ENCODE measurements at regions not wholly inside any gene's neighbourhood (a gene's known extent, or its start where the extent isn't known, plus 50 kb on each side); places are given as distances from the start of the nearest gene placed in this dataset.
"Not testable (repeated sequence)": the region's sequence is repeated elsewhere in the genome, so short reads cannot be mapped to it uniquely, and the experiment has no call there.

GRCh38 chrX:73916489-73916888 is 64.0 kb upstream of the XIST start (continued):
- TF ChIP-seq, protein P1, sequence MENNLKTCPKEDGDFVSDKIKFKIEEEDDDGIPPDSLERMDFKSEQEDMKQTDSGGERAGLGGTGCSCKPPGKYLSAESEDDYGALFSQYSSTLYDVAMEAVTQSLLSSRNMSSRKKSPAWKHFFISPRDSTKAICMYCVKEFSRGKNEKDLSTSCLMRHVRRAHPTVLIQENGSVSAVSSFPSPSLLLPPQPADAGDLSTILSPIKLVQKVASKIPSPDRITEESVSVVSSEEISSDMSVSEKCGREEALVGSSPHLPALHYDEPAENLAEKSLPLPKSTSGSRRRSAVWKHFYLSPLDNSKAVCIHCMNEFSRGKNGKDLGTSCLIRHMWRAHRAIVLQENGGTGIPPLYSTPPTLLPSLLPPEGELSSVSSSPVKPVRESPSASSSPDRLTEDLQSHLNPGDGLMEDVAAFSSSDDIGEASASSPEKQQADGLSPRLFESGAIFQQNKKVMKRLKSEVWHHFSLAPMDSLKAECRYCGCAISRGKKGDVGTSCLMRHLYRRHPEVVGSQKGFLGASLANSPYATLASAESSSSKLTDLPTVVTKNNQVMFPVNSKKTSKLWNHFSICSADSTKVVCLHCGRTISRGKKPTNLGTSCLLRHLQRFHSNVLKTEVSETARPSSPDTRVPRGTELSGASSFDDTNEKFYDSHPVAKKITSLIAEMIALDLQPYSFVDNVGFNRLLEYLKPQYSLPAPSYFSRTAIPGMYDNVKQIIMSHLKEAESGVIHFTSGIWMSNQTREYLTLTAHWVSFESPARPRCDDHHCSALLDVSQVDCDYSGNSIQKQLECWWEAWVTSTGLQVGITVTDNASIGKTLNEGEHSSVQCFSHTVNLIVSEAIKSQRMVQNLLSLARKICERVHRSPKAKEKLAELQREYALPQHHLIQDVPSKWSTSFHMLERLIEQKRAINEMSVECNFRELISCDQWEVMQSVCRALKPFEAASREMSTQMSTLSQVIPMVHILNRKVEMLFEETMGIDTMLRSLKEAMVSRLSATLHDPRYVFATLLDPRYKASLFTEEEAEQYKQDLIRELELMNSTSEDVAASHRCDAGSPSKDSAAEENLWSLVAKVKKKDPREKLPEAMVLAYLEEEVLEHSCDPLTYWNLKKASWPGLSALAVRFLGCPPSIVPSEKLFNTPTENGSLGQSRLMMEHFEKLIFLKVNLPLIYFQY (CRISPR knock-in tag; IDR thresholded peaks at IDR 0.05; ENCODE audit: borderline replicate concordance) = no peak
- TF ChIP-seq SRSF4 (IDR thresholded peaks at IDR 0.05; ENCODE audit: low read depth, low read length, poor library complexity, severe bottlenecking) (no peak), HOXA5 (CRISPR knock-in tag; IDR thresholded peaks at IDR 0.05) (no peak), RFXAP (CRISPR knock-in tag; IDR thresholded peaks at IDR 0.05; ENCODE audit: borderline replicate concordance) (no peak)

- in situ Hi-C loops (cut with HindIII; ENCODE audit: extremely low pct_ligation_motif_present, low pct_unique_long_range_greater_than_20kb); H3K9me3 ChIP-seq (ENCODE audit: low read length); H3K27me3 ChIP-seq (ENCODE audit: control insufficient read depth in 1 of 2, insufficient read depth in 2 of 2, low read length in 2 of 2); H2AFZ ChIP-seq (ENCODE audit: low read length); H3K36me3 ChIP-seq (replicated peaks in 1 of 2; ENCODE audit: control insufficient read depth in 1 of 2, insufficient read depth in 2 of 2, low read length in 2 of 2); H3K4me3 ChIP-seq (replicated peaks in 1 of 3; ENCODE audit: insufficient read depth in 1 of 3, low read depth in 2 of 3, low read length in 3 of 3); intact Hi-C loops (cut with micrococcal nuclease; ENCODE audit: unreplicated experiment); ATAC-seq; H3K4me2 ChIP-seq (ENCODE audit: low read depth, low read length); POLR2A ChIA-PET; H3K79me2 ChIP-seq (ENCODE audit: insufficient read depth, low read length); BruUV-seq (replicated peaks); FAIRE-seq; DNase-seq (ENCODE audit: low spot score); H3K27ac ChIP-seq (ENCODE audit: extremely low read length, insufficient read depth, low read length); CTCF ChIA-PET (ENCODE audit: low intra/inter-chr PET ratio, low total read pairs); H4K20me1 ChIP-seq (ENCODE audit: insufficient read depth, low read length); H3K4me1 ChIP-seq (ENCODE audit: insufficient read depth, low read length); H3K9ac ChIP-seq (ENCODE audit: insufficient read depth, low read depth, low read length): not testable (repeated sequence)
Observed at GRCh38 chrX:73914792-73915191, 62.3 kb upstream of the XIST start.
